ENCODE measurements at regions not wholly inside any gene's neighbourhood (a gene's known extent, or its start where the extent isn't known, plus 50 kb on each side); places are given as distances from the start of the nearest gene placed in this dataset.
"Not testable (repeated sequence)": the region's sequence is repeated elsewhere in the genome, so short reads cannot be mapped to it uniquely, and the experiment has no call there.

GRCh38 chr18:15071311-15071710 lies 323.3 kb downstream of the ANKRD30B start:
- not testable (repeated sequence) for DNase-seq
